Spleen (tissue), 11 donors: ENCODE measurements at regions not wholly inside any gene's neighbourhood (a gene's known extent, or its start where the extent isn't known, plus 50 kb on each side); places are given as distances from the start of the nearest gene placed in this dataset.

Experiments used
- DNase-seq: peaks from one replicate; pipeline ENCODE4 v3.0.0-alpha.2; 2020
- H3K27ac ChIP-seq, 8 donors: fragments of 200-600 bp; sonication (generic) in 7 of 8; 1 replicate in 4 of 8; 2 replicates in 4 of 8; pipeline versions ENCODE4 v1.5.0 to v1.8.0; 2016 to 2021; ENCODE audit warnings: inconsistent platforms in 4 of 8, mild to moderate bottlenecking in 4 of 8, moderate library complexity in 1 of 8
- H3K27me3 ChIP-seq, 7 donors: fragments of 200-600 bp; sonication (generic) in 6 of 7; replicated peaks in 1 of 7; 1 replicate in 4 of 7; 2 replicates in 3 of 7; pipeline versions ENCODE4 v1.5.0 to v1.8.0; 2016 to 2021; ENCODE audit warnings: inconsistent platforms in 3 of 7, mild to moderate bottlenecking in 1 of 7
- H3K36me3 ChIP-seq, 6 donors: fragments of 200-600 bp; sonication (generic) in 5 of 6; 1 replicate in 4 of 6; 2 replicates in 2 of 6; pipeline versions ENCODE4 v1.5.0 to v1.8.0; 2016 to 2021; ENCODE audit warnings: inconsistent platforms in 2 of 6
- H3K4me1 ChIP-seq, 6 donors: fragments of 200-600 bp; sonication (generic) in 5 of 6; 1 replicate in 3 of 6; 2 replicates in 3 of 6; pipeline versions ENCODE4 v1.5.0 to v1.8.0; 2016 to 2021; ENCODE audit warnings: inconsistent platforms in 3 of 6
- H3K4me3 ChIP-seq, 8 donors: fragments of 200-600 bp; sonication (generic) in 7 of 8; 1 replicate in 4 of 8; 2 replicates in 4 of 8; pipeline versions ENCODE4 v1.5.0 to v1.8.0; 2016 to 2021; ENCODE audit warnings: inconsistent platforms in 4 of 8, mild to moderate bottlenecking in 4 of 8, moderate library complexity in 2 of 8
- H3K9me3 ChIP-seq, 8 donors: fragments of 200-600 bp; sonication (generic) in 7 of 8; 1 replicate in 4 of 8; 2 replicates in 4 of 8; pipeline versions ENCODE4 v1.5.0 to v1.8.0; 2016 to 2021; ENCODE audit warnings: inconsistent platforms in 4 of 8
- POLR2A ChIP-seq, 3 donors: fragments of 450-650 bp; IDR thresholded peaks; one replicate each; pipeline ENCODE4 v1.5.1; 2017; ENCODE audit warnings: antibody characterized with exemption in 3 of 3, mild to moderate bottlenecking in 1 of 3
- POLR2AphosphoS5 ChIP-seq, 3 donors: sonication (generic); formaldehyde crosslinking; IDR thresholded peaks; one replicate each; pipeline ENCODE4 v1.5.1; 2017; ENCODE audit warnings: antibody characterized with exemption in 3 of 3
- WGBS, 5 donors: extraction: QIAGEN DNeasy Blood & Tissue Kit in 3 of 5; methylation state at CpG; one replicate each; pipeline versions ENCODE4 v1.1.5 to v1.1.7; 2013 to 2018; 5-methylcytosine and 5-hydroxymethylcytosine counted together
- intact Hi-C: fragments of 100-400 bp; cut with DNase I; formaldehyde crosslinking; loops from one replicate; pipeline ENCODE4 v1.15.0; 2023; ENCODE audit warnings: low total_unique reads
- TF ChIP-seq, protein P1 (sequence below), 11 experiments: fragments of 200-600 bp in 7 of 11; fragments of 450-650 bp in 4 of 11; sonication (generic) in 4 of 11; IDR thresholded peaks in 8 of 11; conservative IDR thresholded peaks in 3 of 11; 1 replicate in 7 of 11; 2 replicates in 4 of 11; pipeline versions ENCODE4 v1.4.0 to v1.8.0; 2016 to 2021; ENCODE audit warnings: antibody characterized with exemption in 11 of 11, inconsistent platforms in 4 of 11, mild to moderate bottlenecking in 1 of 11
- donor health status: healthy with polysubstance abuse.
- donor health status: DM: no; HTN: no; CAD: no; lungs with moderate emphysema.
- donor health status: DM: no; HTN: no; CAD: no.
- donor health status: Bipolar disorder and iron deficiency.
- donor health status: healthy.
- donor health status: DM: no; HTN: no; CAD: no.
- donor health status: DM: yes; HTN: yes; CAD: no.

DNA sequence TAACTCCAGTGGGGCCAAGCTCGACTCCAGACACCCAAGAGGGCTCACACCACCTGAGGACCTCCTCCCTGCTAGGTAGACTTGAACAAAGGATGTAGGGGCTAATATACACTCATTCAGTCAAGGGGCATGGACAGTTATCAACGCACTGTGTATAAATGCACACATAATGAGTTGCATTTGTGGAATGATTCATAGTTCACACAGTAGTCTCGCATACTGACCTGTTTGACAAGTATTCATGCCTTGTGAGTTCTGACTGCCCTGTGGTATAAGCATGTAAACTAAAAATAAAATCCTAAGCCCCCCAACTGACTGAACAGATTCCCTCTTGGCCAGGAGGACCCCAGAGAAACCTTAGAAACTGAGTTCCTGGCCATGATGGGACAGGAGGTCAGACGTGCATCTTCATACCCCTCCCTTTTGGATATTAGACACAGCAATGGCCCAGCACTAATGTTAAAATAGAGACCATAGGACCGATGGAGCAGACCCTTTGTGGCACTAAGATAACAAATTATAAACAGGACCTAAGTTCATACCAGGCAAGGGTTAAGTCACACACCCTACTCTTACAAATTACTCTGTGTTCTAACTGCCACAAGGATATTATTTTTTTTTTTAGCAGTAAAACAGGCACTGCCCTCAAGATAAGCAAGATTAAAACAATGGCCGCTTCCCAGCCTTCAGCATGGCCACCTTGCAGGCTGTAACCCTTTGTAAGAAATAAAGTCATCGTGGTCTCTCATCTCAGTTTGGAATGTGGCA lies 124.4 kb downstream of the TTLL2 start:
- no peaks in the 10 kb centered on the region for H3K4me1 ChIP-seq
- TF ChIP-seq, protein P1, sequence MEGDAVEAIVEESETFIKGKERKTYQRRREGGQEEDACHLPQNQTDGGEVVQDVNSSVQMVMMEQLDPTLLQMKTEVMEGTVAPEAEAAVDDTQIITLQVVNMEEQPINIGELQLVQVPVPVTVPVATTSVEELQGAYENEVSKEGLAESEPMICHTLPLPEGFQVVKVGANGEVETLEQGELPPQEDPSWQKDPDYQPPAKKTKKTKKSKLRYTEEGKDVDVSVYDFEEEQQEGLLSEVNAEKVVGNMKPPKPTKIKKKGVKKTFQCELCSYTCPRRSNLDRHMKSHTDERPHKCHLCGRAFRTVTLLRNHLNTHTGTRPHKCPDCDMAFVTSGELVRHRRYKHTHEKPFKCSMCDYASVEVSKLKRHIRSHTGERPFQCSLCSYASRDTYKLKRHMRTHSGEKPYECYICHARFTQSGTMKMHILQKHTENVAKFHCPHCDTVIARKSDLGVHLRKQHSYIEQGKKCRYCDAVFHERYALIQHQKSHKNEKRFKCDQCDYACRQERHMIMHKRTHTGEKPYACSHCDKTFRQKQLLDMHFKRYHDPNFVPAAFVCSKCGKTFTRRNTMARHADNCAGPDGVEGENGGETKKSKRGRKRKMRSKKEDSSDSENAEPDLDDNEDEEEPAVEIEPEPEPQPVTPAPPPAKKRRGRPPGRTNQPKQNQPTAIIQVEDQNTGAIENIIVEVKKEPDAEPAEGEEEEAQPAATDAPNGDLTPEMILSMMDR (IDR thresholded peaks at IDR 0.05 in 8 of 11, conservative IDR thresholded peaks at IDR 0.05 in 3 of 11): no peak
- TF ChIP-seq POLR2AphosphoS5 (IDR thresholded peaks at IDR 0.05) (no peak), POLR2A (IDR thresholded peaks at IDR 0.05) (no peak)
- no peak overlapping the region for H3K27ac ChIP-seq
- WGBS, 5 donors: 68 to 81% (median 75%) methylated on average over 7 of the region's 7 CpGs
- no peaks in the 10 kb centered on the region for H3K9me3 ChIP-seq
- H3K27me3 ChIP-seq: no peaks in the 10 kb centered on the region
- H3K36me3 ChIP-seq: no peaks in the 10 kb centered on the region
- intact Hi-C loops: no loop called here
- DNase-seq: no peak
- H3K4me3 ChIP-seq: no peak overlapping the region

DNA sequence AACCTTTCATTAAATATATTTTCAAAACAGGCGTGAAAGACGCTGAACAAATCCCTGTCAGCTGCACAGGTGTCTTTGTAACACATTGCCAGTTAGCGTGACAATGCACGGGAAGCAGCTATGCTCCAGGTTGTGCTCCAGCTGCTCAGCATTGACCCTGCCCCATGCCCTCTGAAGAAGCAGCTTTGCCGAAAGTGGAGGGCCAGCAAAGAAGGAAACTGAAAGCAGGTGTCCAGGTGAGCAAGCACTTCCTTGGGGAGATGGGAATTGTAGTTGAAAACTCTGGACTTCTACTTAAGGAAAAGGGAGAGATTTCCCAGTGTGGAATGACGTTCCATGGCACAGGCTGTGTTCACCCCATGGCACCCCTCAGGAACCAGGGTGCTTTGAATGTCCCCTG lies 125.7 kb downstream of the TTLL2 start:
- no peak for DNase-seq
- 82 to 93% (median 85%) methylated on average over 6 of the region's 6 CpGs for WGBS, 5 donors
- no peaks in the 10 kb centered on the region for H3K4me1 ChIP-seq
- intact Hi-C loops: no loop called here
- H3K9me3 ChIP-seq: no peaks in the 10 kb centered on the region
- H3K27me3 ChIP-seq: no peaks in the 10 kb centered on the region
- no peak overlapping the region for H3K27ac ChIP-seq
- TF ChIP-seq, protein P1 (IDR thresholded peaks at IDR 0.05 in 8 of 11, conservative IDR thresholded peaks at IDR 0.05 in 3 of 11): no peak
- TF ChIP-seq POLR2AphosphoS5 (IDR thresholded peaks at IDR 0.05) (no peak), POLR2A (IDR thresholded peaks at IDR 0.05) (no peak)
- no peaks in the 10 kb centered on the region for H3K36me3 ChIP-seq
- no peak overlapping the region for H3K4me3 ChIP-seq

DNA sequence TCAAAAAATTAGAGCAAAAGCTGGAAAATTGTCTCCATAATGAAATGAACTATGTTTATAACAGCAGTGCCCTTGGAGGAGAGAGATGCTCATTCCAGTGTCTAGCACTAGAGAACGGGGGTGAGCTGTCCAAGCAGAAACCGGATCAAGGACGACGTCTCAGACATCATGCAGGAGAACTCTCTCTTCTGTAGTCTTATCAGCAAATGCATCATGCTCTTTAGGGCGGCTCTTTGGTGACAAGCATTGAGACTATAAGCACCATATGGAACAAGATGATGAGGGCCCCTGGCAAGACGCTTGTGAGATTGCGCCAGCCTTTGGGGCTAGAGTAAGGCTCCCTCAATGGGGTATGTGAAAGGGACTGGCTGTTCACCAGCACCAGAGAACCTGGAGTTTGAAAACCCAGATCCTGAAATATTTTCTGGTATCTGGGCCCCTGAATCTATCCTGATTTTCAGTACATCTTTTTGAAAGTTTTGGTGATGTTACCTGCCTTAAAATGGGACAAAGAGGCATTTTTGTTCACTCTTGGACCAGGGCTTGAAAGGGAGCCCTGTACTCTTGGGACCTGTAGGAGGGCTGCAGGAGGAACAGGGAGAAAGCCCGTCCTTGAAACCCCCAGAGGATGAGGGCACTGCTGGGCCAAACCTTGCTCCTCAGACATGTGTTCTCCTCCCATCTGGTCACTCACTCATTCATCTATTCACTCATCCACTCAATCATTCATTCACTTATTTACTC lies 127.6 kb downstream of the TTLL2 start:
- no peaks in the 10 kb centered on the region for H3K36me3 ChIP-seq
- no peak for DNase-seq
- H3K27ac ChIP-seq: no peak overlapping the region
- peaks cover 0 to 7% (median 0%) of the 10 kb centered on the region in 7 donors for H3K27me3 ChIP-seq
- H3K4me1 ChIP-seq: no peaks in the 10 kb centered on the region
- H3K9me3 ChIP-seq: no peaks in the 10 kb centered on the region
- no peak overlapping the region for H3K4me3 ChIP-seq
- intact Hi-C loops: no loop called here
- 79 to 89% (median 83%) methylated on average over 8 of the region's 8 CpGs for WGBS, 5 donors
- TF ChIP-seq, protein P1 (IDR thresholded peaks at IDR 0.05 in 8 of 11, conservative IDR thresholded peaks at IDR 0.05 in 3 of 11): no peak
- no peak for TF ChIP-seq POLR2A (IDR thresholded peaks at IDR 0.05)
- TF ChIP-seq POLR2AphosphoS5 (IDR thresholded peaks at IDR 0.05): no peak

DNA sequence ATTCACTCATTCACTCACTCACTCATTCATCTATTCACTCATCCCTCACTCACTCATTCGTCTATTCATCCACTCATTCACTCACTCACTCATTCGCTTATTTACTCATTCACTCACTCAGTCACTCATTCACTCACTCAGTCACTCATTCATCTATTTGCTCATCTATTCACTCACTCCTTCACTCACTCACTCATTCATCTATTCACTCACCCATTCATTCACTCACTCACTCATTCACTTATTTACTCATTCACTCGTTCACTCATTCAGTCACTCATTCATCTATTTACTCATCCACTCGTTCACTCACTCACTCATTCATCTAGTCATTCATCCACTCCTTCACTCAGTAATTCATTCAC lies 128.2 kb downstream of the TTLL2 start:
- no peak for DNase-seq
- Histone ChIP-seq H3K4me3 (no peak overlapping the region), H3K27me3 (peaks cover 0 to 12% (median 0%) of the 10 kb centered on the region in 7 donors), H3K4me1 (no peaks in the 10 kb centered on the region), H3K9me3 (no peaks in the 10 kb centered on the region), H3K27ac (no peak overlapping the region), H3K36me3 (no peaks in the 10 kb centered on the region)
- TF ChIP-seq POLR2A (IDR thresholded peaks at IDR 0.05) (no peak), POLR2AphosphoS5 (IDR thresholded peaks at IDR 0.05) (no peak)
- TF ChIP-seq, protein P1 (IDR thresholded peaks at IDR 0.05 in 8 of 11, conservative IDR thresholded peaks at IDR 0.05 in 3 of 11): no peak
- intact Hi-C loops: no loop called here
- 84 to 96% (median 93%) methylated on average over 4 of the region's 4 CpGs for WGBS, 5 donors
